Neural crest cell (in vitro differentiated cells): ENCODE measurements at regions not wholly inside any gene's neighbourhood (a gene's known extent, or its start where the extent isn't known, plus 50 kb on each side); places are given as distances from the start of the nearest gene placed in this dataset.

Source experiments
- DNase-seq: peaks from one replicate; pipeline ENCODE4 v3.0.0; 2021; ENCODE audit warnings: low read depth, mixed read lengths, low spot score
- H3K27ac Mint-ChIP-seq: one replicate; pipeline ENCODE4 v1.8.0; 2021; ENCODE audit warnings: mild to moderate bottlenecking, mixed read lengths; ENCODE audit not compliant: unreplicated experiment
- H3K27me3 Mint-ChIP-seq: 2 replicates; pipeline ENCODE4 v1.8.0; 2021; ENCODE audit warnings: low read depth, mild to moderate bottlenecking, mixed read lengths
- H3K36me3 Mint-ChIP-seq: 2 replicates; pipeline ENCODE4 v1.8.0; 2021; ENCODE audit warnings: low read depth, mild to moderate bottlenecking, mixed read lengths
- H3K4me1 Mint-ChIP-seq: 2 replicates; pipeline ENCODE4 v1.8.0; 2021; ENCODE audit warnings: mixed read lengths
- H3K4me3 Mint-ChIP-seq: one replicate; pipeline ENCODE4 v1.8.0; 2021; ENCODE audit warnings: mild to moderate bottlenecking, mixed read lengths
- H3K9me3 Mint-ChIP-seq: 2 replicates; pipeline ENCODE4 v1.8.0; 2021; ENCODE audit warnings: mixed read lengths
- CTCF ChIP-seq: fragments of 200-600 bp; sonication (generic); conservative IDR thresholded peaks from 2 replicates; pipeline ENCODE4 v1.5.0; 2021; ENCODE audit warnings: antibody characterized with exemption, mild to moderate bottlenecking

DNA sequence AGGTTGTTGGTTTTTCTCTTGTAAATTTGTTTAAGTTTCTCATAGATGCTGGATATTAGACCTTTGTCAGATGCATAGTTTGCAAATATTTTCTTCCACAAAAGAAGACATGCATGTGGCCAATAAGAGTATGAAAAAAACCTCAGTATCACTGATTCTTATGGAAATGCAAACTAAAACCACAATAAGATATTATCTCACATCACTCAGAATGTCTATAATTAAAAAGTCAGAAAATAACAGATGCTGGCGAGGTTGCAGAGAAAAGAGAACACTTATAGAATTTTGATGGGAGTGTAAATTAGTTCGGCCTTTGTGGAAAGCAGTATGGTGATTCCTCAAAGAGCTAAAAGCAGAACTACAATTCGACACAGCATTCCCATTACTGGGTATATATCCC, 1355.6 kb downstream of the FAM133A start:
- Mint-ChIP-seq H3K4me1 (no peaks in the 10 kb centered on the region), H3K27me3 (no peaks in the 10 kb centered on the region), H3K9me3 (no peaks in the 10 kb centered on the region), H3K27ac (no peak overlapping the region), H3K36me3 (no peaks in the 10 kb centered on the region), H3K4me3 (no peak overlapping the region)
- no peak for DNase-seq
- TF ChIP-seq CTCF, result no peak

- Mint-ChIP-seq H3K27ac (no peak overlapping the region), H3K4me3 (no peak overlapping the region), H3K36me3 (no peaks in the 10 kb centered on the region), H3K27me3 (no peaks in the 10 kb centered on the region), H3K4me1 (no peaks in the 10 kb centered on the region), H3K9me3 (peaks cover 2% of the 10 kb centered on the region)
- no peak for TF ChIP-seq CTCF
- DNase-seq, result no peak
These were observed 1366.1 kb downstream of the FAM133A start for GRCh38 chrX:95040104-95040503.

- Mint-ChIP-seq H3K4me1 (no peaks in the 10 kb centered on the region), H3K27me3 (peaks cover 2% of the 10 kb centered on the region), H3K36me3 (no peaks in the 10 kb centered on the region), H3K4me3 (no peak overlapping the region), H3K27ac (no peak overlapping the region), H3K9me3 (no peaks in the 10 kb centered on the region)
- TF ChIP-seq CTCF, result no peak
- no peak for DNase-seq
These were observed 1370.3 kb downstream of the FAM133A start for GRCh38 chrX:95044331-95044730.

DNA sequence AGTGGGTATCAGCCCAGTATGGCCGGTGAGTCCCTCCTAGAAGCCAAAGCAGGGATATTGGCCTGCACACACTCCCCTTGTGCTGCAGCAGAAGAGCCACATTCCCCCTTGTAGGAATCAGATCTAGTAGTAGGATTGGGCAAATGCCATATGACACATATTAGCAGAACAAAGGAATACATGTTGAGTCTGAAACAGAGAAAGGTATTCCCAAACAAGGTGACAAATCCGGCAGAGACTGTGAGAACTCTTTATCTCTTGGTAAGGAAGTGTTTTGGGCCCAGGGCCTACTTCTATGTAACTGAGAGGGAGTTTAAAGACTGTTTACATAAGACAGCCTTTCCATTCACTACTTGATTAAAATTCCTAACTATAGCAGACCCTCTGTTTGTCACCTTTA, 1382.0 kb downstream of the FAM133A start:
- H3K4me1 Mint-ChIP-seq, result no peaks in the 10 kb centered on the region
- no peaks in the 10 kb centered on the region for H3K27me3 Mint-ChIP-seq
- H3K4me3 Mint-ChIP-seq, result no peak overlapping the region
- no peak overlapping the region for H3K27ac Mint-ChIP-seq
- TF ChIP-seq CTCF, result no peak
- H3K9me3 Mint-ChIP-seq, result no peaks in the 10 kb centered on the region
- no peaks in the 10 kb centered on the region for H3K36me3 Mint-ChIP-seq
- DNase-seq, result no peak

GRCh38 chrX:95056901-95057300, 1382.9 kb downstream of the FAM133A start:
- no peaks in the 10 kb centered on the region for H3K27me3 Mint-ChIP-seq
- no peak for DNase-seq
- no peaks in the 10 kb centered on the region for H3K4me1 Mint-ChIP-seq
- H3K4me3 Mint-ChIP-seq, result no peak overlapping the region
- peak; percentile 48 for TF ChIP-seq CTCF
- no peak overlapping the region for H3K27ac Mint-ChIP-seq
- no peaks in the 10 kb centered on the region for H3K9me3 Mint-ChIP-seq
- H3K36me3 Mint-ChIP-seq, result no peaks in the 10 kb centered on the region

DNA sequence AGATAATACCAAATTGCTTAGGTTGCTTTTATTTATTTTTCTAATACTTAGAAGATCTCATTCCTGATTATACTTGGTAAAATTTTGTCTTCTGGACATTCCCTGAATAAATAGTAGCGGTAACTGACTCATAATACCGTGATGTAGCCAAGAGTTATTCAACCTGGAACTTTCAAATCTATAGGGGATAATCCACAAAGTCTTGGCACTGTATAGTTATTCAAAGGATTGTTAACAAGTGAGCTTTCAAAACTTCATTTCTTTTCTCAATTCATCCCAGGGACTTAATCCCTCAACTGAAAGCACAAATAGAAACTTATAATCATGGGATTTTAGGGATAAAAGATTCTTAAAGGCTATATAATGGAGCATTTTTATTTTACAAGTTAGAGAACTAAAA, 1383.3 kb downstream of the FAM133A start:
- no peaks in the 10 kb centered on the region for H3K36me3 Mint-ChIP-seq
- H3K4me3 Mint-ChIP-seq, result no peak overlapping the region
- no peak overlapping the region for H3K27ac Mint-ChIP-seq
- no peaks in the 10 kb centered on the region for H3K9me3 Mint-ChIP-seq
- H3K27me3 Mint-ChIP-seq, result no peaks in the 10 kb centered on the region
- TF ChIP-seq CTCF, result no peak
- H3K4me1 Mint-ChIP-seq, result no peaks in the 10 kb centered on the region
- no peak for DNase-seq
